ENCODE measurements at regions not wholly inside any gene's neighbourhood (a gene's known extent, or its start where the extent isn't known, plus 50 kb on each side); places are given as distances from the start of the nearest gene placed in this dataset.

DNA sequence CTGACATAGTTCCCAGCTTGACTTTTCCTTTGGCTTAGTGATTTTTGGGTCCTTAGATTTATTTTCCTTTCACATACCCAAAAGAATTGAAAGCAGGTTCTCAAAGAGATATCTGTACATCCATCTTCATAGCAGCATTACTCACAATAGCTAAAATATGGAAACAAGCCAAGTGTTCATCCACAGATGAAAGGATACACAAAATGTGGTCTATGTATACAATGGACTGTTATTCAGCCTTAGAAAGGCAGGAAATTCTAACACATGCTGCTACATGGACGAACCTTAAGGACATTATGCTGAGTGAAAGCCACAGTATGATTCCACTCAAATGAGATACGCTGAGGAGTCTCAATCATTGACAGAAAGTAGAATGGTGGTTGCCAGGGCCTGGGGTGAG lies 171.8 kb downstream of the IGLL1 start:
- TF ChIP-seq SMC3 (IDR thresholded peaks at IDR 0.05; ENCODE audit: low read depth, low read length) (no peak), POLR2A (IDR thresholded peaks at IDR 0.05; ENCODE audit: low read depth, low read length) (no peak), RFX5 (IDR thresholded peaks at IDR 0.05; ENCODE audit: low read depth, low read length) (no peak), RAD21 (IDR thresholded peaks at IDR 0.05; ENCODE audit: low read length) (no peak), MAFK (IDR thresholded peaks at IDR 0.05; ENCODE audit: low read depth, low read length) (no peak), RCOR1 (IDR thresholded peaks at IDR 0.05; ENCODE audit: insufficient replicate concordance, low read length) (no peak)
- TF ChIP-seq, protein P1, sequence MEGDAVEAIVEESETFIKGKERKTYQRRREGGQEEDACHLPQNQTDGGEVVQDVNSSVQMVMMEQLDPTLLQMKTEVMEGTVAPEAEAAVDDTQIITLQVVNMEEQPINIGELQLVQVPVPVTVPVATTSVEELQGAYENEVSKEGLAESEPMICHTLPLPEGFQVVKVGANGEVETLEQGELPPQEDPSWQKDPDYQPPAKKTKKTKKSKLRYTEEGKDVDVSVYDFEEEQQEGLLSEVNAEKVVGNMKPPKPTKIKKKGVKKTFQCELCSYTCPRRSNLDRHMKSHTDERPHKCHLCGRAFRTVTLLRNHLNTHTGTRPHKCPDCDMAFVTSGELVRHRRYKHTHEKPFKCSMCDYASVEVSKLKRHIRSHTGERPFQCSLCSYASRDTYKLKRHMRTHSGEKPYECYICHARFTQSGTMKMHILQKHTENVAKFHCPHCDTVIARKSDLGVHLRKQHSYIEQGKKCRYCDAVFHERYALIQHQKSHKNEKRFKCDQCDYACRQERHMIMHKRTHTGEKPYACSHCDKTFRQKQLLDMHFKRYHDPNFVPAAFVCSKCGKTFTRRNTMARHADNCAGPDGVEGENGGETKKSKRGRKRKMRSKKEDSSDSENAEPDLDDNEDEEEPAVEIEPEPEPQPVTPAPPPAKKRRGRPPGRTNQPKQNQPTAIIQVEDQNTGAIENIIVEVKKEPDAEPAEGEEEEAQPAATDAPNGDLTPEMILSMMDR (conservative IDR thresholded peaks at IDR 0.05; ENCODE audit: low read depth, low read length) = no peak
- TF ChIP-seq, protein P2, sequence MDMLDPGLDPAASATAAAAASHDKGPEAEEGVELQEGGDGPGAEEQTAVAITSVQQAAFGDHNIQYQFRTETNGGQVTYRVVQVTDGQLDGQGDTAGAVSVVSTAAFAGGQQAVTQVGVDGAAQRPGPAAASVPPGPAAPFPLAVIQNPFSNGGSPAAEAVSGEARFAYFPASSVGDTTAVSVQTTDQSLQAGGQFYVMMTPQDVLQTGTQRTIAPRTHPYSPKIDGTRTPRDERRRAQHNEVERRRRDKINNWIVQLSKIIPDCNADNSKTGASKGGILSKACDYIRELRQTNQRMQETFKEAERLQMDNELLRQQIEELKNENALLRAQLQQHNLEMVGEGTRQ (IDR thresholded peaks at IDR 0.05; ENCODE audit: low read depth, low read length) = no peak

All from IMR-90 (cell line).